Fibroblast of lung (primary cell): ENCODE measurements at regions not wholly inside any gene's neighbourhood (a gene's known extent, or its start where the extent isn't known, plus 50 kb on each side); places are given as distances from the start of the nearest gene placed in this dataset.

ENCODE experiments used
- DNase-seq, 2 donors: peaks; one replicate each; pipeline versions ENCODE4 v3.0.0 to v3.0.0-alpha.2; 2010; ENCODE audit warnings: low read depth in 2 of 2
- H2AFZ ChIP-seq: 2 replicates; pipeline ENCODE4 v1.5.1; 2012; ENCODE audit warnings: low read length, control low read depth, inconsistent platforms
- H3K27ac ChIP-seq: 2 replicates; pipeline ENCODE4 v1.5.1; 2011; ENCODE audit warnings: low read length, control low read depth; ENCODE audit not compliant: insufficient read depth
- H3K27me3 ChIP-seq: 2 replicates; pipeline ENCODE4 v1.5.1; 2011; ENCODE audit warnings: mild to moderate bottlenecking, low read length; ENCODE audit not compliant: control insufficient read depth, insufficient read depth
- H3K36me3 ChIP-seq: 2 replicates; pipeline ENCODE4 v1.5.1; 2011; ENCODE audit warnings: low read length; ENCODE audit not compliant: control insufficient read depth, insufficient read depth
- H3K4me1 ChIP-seq: 2 replicates; pipeline ENCODE4 v1.5.1; 2011; ENCODE audit warnings: low read length; ENCODE audit not compliant: control insufficient read depth, insufficient read depth; ENCODE audit errors: extremely low read depth
- H3K4me2 ChIP-seq: 2 replicates; pipeline ENCODE4 v1.5.1; 2011; ENCODE audit warnings: low read length, control low read depth; ENCODE audit not compliant: insufficient read depth; ENCODE audit errors: extremely low read depth
- H3K4me3 ChIP-seq, 4 experiments: fragments of 200-600 bp in 1 of 4; sonication (generic) in 1 of 4; replicated peaks in 1 of 4; 2 replicates each; pipeline ENCODE4 v1.5.1; 2011 to 2016; ENCODE audit warnings: low read length in 4 of 4, low read depth in 3 of 4, mild to moderate bottlenecking in 3 of 4, control low read depth in 2 of 4, inconsistent platforms in 1 of 4, mixed read lengths in 1 of 4; ENCODE audit not compliant: insufficient read depth in 1 of 4; ENCODE audit errors: control extremely low read depth in 1 of 4
- H3K79me2 ChIP-seq: 2 replicates; pipeline ENCODE4 v1.5.1; 2012; ENCODE audit warnings: mild to moderate bottlenecking, low read length, inconsistent platforms; ENCODE audit not compliant: control insufficient read depth, insufficient read depth
- H3K9ac ChIP-seq: 2 replicates; pipeline ENCODE4 v1.5.1; 2011; ENCODE audit warnings: mild to moderate bottlenecking, low read length, control low read depth; ENCODE audit not compliant: insufficient read depth
- H3K9me3 ChIP-seq: 2 replicates; pipeline ENCODE4 v1.5.1; 2012; ENCODE audit warnings: low read depth, low read length; ENCODE audit not compliant: control insufficient read depth, insufficient read depth
- H4K20me1 ChIP-seq: 2 replicates; pipeline ENCODE4 v1.5.1; 2011; ENCODE audit warnings: low read length; ENCODE audit not compliant: control insufficient read depth, insufficient read depth; ENCODE audit errors: extremely low read depth
- CTCF ChIP-seq, 2 donors: IDR thresholded peaks in 1 of 2; conservative IDR thresholded peaks in 1 of 2; 1 replicate in 1 of 2; 2 replicates in 1 of 2; pipeline ENCODE4 v1.5.1; 2011 to 2012; ENCODE audit warnings: low read length in 2 of 2, control low read depth in 1 of 2, inconsistent platforms in 1 of 2, low read depth in 1 of 2, mild to moderate bottlenecking in 1 of 2
- EZH2 ChIP-seq: IDR thresholded peaks from 2 replicates; pipeline ENCODE4 v1.5.1; 2012; ENCODE audit warnings: low read length, control low read depth, mild to moderate bottlenecking; ENCODE audit errors: missing control alignments

GRCh38 chr15:38059665-38060064 is 125.2 kb downstream of the TMCO5A start:
- Histone ChIP-seq H2AFZ (no peak overlapping the region), H3K4me1 (peaks cover 8% of the 10 kb centered on the region), H3K79me2 (no peaks in the 10 kb centered on the region), H3K36me3 (no peaks in the 10 kb centered on the region), H4K20me1 (no peaks in the 10 kb centered on the region), H3K4me2 (peak overlapping the region; percentile 33), H3K27me3 (no peaks in the 10 kb centered on the region), H3K9ac (no peak overlapping the region), H3K27ac (no peak overlapping the region), H3K4me3 (no peak overlapping the region), H3K9me3 (no peaks in the 10 kb centered on the region)
- no peak for TF ChIP-seq CTCF (conservative IDR thresholded peaks at IDR 0.05 in 1 of 2, IDR thresholded peaks at IDR 0.05 in 1 of 2; ENCODE audit: low read depth in 1 of 2, low read length in 2 of 2)
- TF ChIP-seq EZH2, result no peak
- DNase-seq, result peak; percentile 71 to 77

GRCh38 chr15:38061856-38062649 is 127.6 kb downstream of the TMCO5A start:
- H3K4me2 ChIP-seq, result no peak overlapping the region

GRCh38 chr15:38062696-38063095 is 128.3 kb downstream of the TMCO5A start:
- Histone ChIP-seq H3K79me2 (no peaks in the 10 kb centered on the region), H2AFZ (no peak overlapping the region), H3K27ac (no peak overlapping the region), H3K27me3 (no peaks in the 10 kb centered on the region), H4K20me1 (no peaks in the 10 kb centered on the region), H3K9ac (no peak overlapping the region), H3K4me3 (no peak overlapping the region), H3K4me2 (no peak overlapping the region), H3K36me3 (no peaks in the 10 kb centered on the region), H3K4me1 (peaks cover 8% of the 10 kb centered on the region), H3K9me3 (no peaks in the 10 kb centered on the region)
- no peak for DNase-seq
- TF ChIP-seq EZH2, result no peak
- no peak for TF ChIP-seq CTCF (conservative IDR thresholded peaks at IDR 0.05 in 1 of 2, IDR thresholded peaks at IDR 0.05 in 1 of 2; ENCODE audit: low read depth in 1 of 2, low read length in 2 of 2)

More at GRCh38 chr15:38061856-38062649, 127.6 kb downstream of the TMCO5A start:
- DNase-seq, result peak in 1 of 2 donors; percentile 9
- no peaks in the 10 kb centered on the region for H3K9me3 ChIP-seq
- H3K9ac ChIP-seq, result no peak overlapping the region
- TF ChIP-seq CTCF (conservative IDR thresholded peaks at IDR 0.05 in 1 of 2, IDR thresholded peaks at IDR 0.05 in 1 of 2; ENCODE audit: low read depth in 1 of 2, low read length in 2 of 2) (no peak), EZH2 (no peak)
- no peaks in the 10 kb centered on the region for H4K20me1 ChIP-seq
- H3K36me3 ChIP-seq, result no peaks in the 10 kb centered on the region
- no peak overlapping the region for H2AFZ ChIP-seq
- no peak overlapping the region for H3K27ac ChIP-seq
- H3K4me1 ChIP-seq, result peaks cover 8% of the 10 kb centered on the region
- no peaks in the 10 kb centered on the region for H3K79me2 ChIP-seq
- no peaks in the 10 kb centered on the region for H3K27me3 ChIP-seq
- no peak overlapping the region for H3K4me3 ChIP-seq
